Cardiac muscle cell (in vitro differentiated cells and primary cell): ENCODE measurements at regions not wholly inside any gene's neighbourhood (a gene's known extent, or its start where the extent isn't known, plus 50 kb on each side); places are given as distances from the start of the nearest gene placed in this dataset.
A peak's percentile ranks its signal among the peaks of the same experiment; 100 is the strongest.

Source experiments
- DNase-seq, 2 donors: peaks; one replicate each; pipeline versions ENCODE4 v3.0.0 to v3.0.0-alpha.2; 2010 to 2017; ENCODE audit warnings: low read depth in 1 of 2, low spot score in 1 of 2
- H3K27ac ChIP-seq: fragments of 200-600 bp; sonication (generic); 2 replicates; pipeline ENCODE4 v1.5.1; 2016
- H3K27me3 ChIP-seq: fragments of 200-600 bp; sonication (generic); 2 replicates; pipeline ENCODE4 v1.6.0; 2016; ENCODE audit warnings: control low read depth
- H3K36me3 ChIP-seq: fragments of 200-600 bp; sonication (generic); 2 replicates; pipeline ENCODE4 v1.5.1; 2016; ENCODE audit warnings: control low read depth
- H3K4me1 ChIP-seq: fragments of 200-600 bp; sonication (generic); 2 replicates; pipeline ENCODE4 v1.8.1; 2017; ENCODE audit warnings: low read depth, mild to moderate bottlenecking, mixed run types
- H3K4me3 ChIP-seq: fragments of 200-600 bp; sonication (generic); 2 replicates; pipeline ENCODE4 v1.5.1; 2016; ENCODE audit warnings: mild to moderate bottlenecking
- H3K9me3 ChIP-seq: fragments of 200-600 bp; sonication (generic); 2 replicates; pipeline ENCODE4 v1.5.1; 2017; ENCODE audit warnings: low read depth, mild to moderate bottlenecking, control low read depth
- CTCF ChIP-seq: IDR thresholded peaks from 2 replicates; pipeline ENCODE4 v1.5.1; 2012; ENCODE audit warnings: low read depth, mild to moderate bottlenecking, low read length

DNA sequence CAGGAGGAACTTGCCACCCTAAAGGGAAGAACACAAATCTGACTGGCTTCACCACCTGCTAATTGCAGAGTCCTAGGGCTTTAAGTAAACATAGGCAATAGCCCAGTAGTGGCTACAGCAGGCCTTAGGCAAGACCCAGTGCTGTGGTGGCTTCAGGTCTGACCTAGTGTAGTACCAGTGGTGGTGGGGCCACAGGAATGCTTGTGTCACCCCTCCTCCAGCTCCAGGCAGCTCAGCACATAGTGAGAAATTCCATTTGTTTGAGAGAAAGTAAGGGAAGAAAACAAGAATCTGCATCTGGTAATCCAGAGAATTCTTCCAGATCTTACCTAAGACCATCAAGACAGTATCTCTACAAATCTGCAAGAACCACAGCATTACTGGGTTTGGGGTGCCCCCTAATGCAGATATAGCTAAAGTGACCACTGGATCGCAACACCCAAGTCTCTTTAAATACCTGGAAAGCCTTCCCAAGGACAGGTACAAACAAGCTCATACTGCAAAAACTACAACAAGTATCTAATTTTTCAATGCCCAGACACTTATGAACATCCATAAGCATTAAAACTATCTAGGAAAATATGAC is 102.6 kb upstream of the TRPM3 start:
- H3K27ac ChIP-seq, result no peak overlapping the region
- no peak overlapping the region for H3K4me3 ChIP-seq
- peak in 1 of 2 donors; percentile 26 for DNase-seq
- H3K27me3 ChIP-seq, result no peaks in the 10 kb centered on the region
- H3K36me3 ChIP-seq, result no peaks in the 10 kb centered on the region
- TF ChIP-seq CTCF, result no peak
- no peaks in the 10 kb centered on the region for H3K4me1 ChIP-seq
- no peaks in the 10 kb centered on the region for H3K9me3 ChIP-seq

DNA sequence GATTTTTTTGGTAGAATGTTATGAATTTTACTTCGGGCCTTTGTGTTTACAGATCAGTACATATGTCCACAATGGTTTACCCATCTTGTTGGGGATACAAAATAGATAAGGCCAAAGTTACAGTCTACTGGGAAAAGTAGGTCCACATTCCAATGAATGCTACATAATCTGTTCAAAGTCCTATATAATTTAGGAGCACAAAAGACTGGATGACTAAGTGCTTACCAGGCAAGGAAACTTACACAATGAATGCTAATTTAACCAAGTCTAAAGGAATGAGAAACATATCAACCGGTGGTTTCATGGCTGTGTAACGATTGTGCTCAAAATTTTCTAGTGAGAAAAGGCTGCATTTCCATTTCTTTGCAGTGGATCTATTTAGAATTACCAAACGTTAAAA is 97.4 kb upstream of the TRPM3 start:
- Histone ChIP-seq H3K9me3 (no peaks in the 10 kb centered on the region), H3K4me3 (no peak overlapping the region), H3K27me3 (no peaks in the 10 kb centered on the region), H3K36me3 (no peaks in the 10 kb centered on the region), H3K4me1 (no peaks in the 10 kb centered on the region), H3K27ac (no peak overlapping the region)
- TF ChIP-seq CTCF, result no peak
- DNase-seq, result no peak

DNA sequence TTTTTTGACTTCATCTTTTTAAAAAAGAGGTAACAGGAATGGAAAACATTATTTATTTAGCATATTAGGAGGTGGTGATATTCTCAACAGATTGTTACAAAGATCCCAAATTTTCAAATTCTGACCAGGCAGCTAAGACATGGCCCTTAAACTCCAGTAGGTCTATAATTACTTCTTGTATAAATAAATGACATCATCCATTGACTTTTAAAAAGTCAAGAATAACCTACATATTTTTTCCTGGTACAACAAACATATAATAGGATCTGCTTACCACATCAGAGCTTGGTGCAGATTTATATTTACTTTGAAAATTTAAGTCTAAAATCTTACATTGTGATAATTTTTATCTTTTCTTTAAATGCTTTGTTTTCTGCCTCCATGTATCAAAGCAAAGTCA is 92.2 kb upstream of the TRPM3 start:
- H3K27ac ChIP-seq, result no peak overlapping the region
- H3K27me3 ChIP-seq, result no peaks in the 10 kb centered on the region

GRCh38 chr9:71210326-71210725 is 88.9 kb upstream of the TRPM3 start:
- no peaks in the 10 kb centered on the region for H3K9me3 ChIP-seq
- TF ChIP-seq CTCF, result no peak
- H3K4me1 ChIP-seq, result no peaks in the 10 kb centered on the region
- H3K27ac ChIP-seq, result no peak overlapping the region
- no peak for DNase-seq
- no peaks in the 10 kb centered on the region for H3K36me3 ChIP-seq
- no peaks in the 10 kb centered on the region for H3K27me3 ChIP-seq
- H3K4me3 ChIP-seq, result no peak overlapping the region

More for the DNA sequence above, 92.2 kb upstream of the TRPM3 start:
- no peak for DNase-seq
- Histone ChIP-seq H3K4me1 (no peaks in the 10 kb centered on the region), H3K4me3 (no peak overlapping the region), H3K36me3 (no peaks in the 10 kb centered on the region), H3K9me3 (no peaks in the 10 kb centered on the region)
- TF ChIP-seq CTCF, result no peak

DNA sequence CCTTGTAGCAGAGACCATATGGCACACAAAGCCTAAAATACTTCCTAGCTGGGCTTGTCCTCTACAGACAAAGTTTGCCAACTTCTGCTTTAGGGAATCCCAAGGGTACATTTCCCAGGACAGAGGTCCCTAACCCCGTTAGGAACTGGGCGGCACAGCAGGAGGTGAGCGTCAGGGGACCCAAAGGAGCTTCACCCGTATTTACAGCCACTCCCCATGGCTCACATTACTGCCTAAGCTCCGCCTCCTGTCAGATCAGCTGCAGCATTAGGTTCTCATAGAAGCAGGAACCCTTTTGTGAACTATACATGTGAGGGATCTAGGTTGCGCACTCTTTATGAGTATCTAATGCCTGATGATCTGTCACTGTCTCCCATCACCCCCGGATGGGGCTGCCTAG is 88.5 kb upstream of the TRPM3 start:
- Histone ChIP-seq H3K9me3 (no peaks in the 10 kb centered on the region), H3K4me1 (no peaks in the 10 kb centered on the region), H3K36me3 (no peaks in the 10 kb centered on the region), H3K27ac (no peak overlapping the region), H3K27me3 (no peaks in the 10 kb centered on the region), H3K4me3 (no peak overlapping the region)
- DNase-seq, result no peak
- TF ChIP-seq CTCF, result no peak

DNA sequence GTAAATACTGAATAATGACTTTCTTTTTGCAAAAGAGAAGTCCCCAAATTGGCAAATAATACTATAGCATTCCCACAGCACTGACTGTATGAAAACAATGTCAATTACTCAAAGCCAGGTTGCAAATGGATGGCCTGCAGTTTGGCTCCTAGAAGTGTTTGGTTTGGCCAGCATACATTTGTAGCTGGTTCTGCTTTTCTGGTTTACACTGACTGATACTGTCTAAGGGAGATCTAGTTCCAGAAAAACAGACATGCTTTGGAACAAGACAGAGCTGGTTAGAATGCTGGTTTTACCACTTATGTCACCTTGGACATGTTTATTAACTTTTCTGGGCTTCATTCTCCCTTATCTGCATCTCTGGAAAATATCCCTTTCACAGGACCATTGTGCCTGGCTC is 81.5 kb upstream of the TRPM3 start:
- H3K4me1 ChIP-seq, result no peaks in the 10 kb centered on the region
- no peak for TF ChIP-seq CTCF
- no peak for DNase-seq
- no peak overlapping the region for H3K27ac ChIP-seq
- H3K9me3 ChIP-seq, result no peaks in the 10 kb centered on the region
- H3K4me3 ChIP-seq, result no peak overlapping the region
- no peaks in the 10 kb centered on the region for H3K27me3 ChIP-seq
- no peaks in the 10 kb centered on the region for H3K36me3 ChIP-seq
